HG02759 (cell line): ENCODE measurements at regions not wholly inside any gene's neighbourhood (a gene's known extent, or its start where the extent isn't known, plus 50 kb on each side); places are given as distances from the start of the nearest gene placed in this dataset.
A peak's percentile ranks its signal among the peaks of the same experiment; 100 is the strongest.

Source experiments
- ATAC-seq: cut with Tn5 transposase; IDR thresholded peaks from one replicate; pipeline ENCODE4 v1.9.1; 2021; ENCODE audit warnings: mild to moderate bottlenecking, moderate library complexity; ENCODE audit not compliant: unreplicated experiment

GRCh38 chr10:52908478-52908877 lies 135.9 kb upstream of the MBL2 start:
- no peak for ATAC-seq

DNA sequence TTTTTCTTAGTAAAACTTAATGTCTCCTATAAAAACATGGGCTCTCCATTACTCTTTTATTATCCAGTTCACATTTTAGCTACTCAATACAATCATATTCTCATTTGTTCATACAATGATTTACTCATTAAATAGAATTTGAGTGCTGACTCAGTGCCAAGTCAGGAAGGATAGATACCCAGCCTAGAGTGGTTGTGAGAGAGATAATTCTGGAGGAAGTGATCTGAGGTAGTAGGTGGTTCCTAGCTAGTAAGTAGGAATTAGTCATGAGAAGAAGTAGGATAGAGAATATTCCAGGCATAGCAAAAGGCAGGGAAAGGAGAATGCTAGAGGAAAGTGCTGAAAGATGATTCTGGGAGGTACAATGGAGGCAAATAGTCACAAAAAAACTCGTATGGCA lies 133.5 kb upstream of the MBL2 start:
- no peak for ATAC-seq

GRCh38 chr10:52903397-52903938 lies 130.9 kb upstream of the MBL2 start:
- ATAC-seq = no peak

GRCh38 chr10:52900593-52900992 lies 128.0 kb upstream of the MBL2 start:
- peak; percentile 78 for ATAC-seq

- ATAC-seq = no peak
These were observed 124.6 kb upstream of the MBL2 start for GRCh38 chr10:52897162-52897561.

DNA sequence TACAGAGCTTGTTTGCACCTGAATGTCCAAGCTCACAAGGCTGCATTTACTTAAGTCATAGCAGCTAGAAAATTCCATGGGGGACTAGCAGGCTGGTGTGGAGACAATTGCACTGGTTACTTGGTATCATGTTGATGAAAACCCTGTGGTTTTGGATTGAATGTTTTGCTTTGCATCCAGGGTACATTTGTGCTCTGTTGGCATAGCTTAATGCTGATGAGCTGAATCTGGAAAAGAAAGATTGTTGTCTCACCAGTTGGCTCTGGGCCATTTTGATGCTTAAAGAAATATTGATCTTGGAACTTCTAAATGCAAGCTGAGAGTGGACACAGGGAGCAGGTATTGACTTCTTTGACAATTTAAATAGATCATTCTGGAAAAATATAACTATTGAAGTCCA lies 122.5 kb upstream of the MBL2 start:
- no peak for ATAC-seq

DNA sequence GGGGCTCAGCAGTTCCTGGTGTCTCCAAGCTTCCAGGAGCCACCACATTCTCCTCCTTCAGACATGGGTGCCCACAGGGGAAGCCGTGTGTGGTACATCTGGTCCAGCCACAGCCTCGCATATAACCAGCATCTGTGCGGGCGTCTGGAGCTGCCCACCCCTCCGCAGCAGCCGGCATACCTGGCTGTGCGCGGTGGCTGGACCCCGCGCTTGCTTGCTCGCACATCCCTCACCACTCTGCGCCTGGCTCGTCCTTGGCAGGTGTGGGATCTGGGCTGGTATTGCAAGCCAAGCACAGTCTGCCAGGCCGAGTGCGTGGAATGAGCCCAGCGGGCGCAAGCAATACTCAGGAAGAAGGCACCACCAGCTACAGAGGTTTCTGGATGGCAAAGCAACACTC lies 117.7 kb upstream of the MBL2 start:
- no peak for ATAC-seq

- no peak for ATAC-seq
These were observed 117.0 kb upstream of the MBL2 start for GRCh38 chr10:52889611-52890010.

DNA sequence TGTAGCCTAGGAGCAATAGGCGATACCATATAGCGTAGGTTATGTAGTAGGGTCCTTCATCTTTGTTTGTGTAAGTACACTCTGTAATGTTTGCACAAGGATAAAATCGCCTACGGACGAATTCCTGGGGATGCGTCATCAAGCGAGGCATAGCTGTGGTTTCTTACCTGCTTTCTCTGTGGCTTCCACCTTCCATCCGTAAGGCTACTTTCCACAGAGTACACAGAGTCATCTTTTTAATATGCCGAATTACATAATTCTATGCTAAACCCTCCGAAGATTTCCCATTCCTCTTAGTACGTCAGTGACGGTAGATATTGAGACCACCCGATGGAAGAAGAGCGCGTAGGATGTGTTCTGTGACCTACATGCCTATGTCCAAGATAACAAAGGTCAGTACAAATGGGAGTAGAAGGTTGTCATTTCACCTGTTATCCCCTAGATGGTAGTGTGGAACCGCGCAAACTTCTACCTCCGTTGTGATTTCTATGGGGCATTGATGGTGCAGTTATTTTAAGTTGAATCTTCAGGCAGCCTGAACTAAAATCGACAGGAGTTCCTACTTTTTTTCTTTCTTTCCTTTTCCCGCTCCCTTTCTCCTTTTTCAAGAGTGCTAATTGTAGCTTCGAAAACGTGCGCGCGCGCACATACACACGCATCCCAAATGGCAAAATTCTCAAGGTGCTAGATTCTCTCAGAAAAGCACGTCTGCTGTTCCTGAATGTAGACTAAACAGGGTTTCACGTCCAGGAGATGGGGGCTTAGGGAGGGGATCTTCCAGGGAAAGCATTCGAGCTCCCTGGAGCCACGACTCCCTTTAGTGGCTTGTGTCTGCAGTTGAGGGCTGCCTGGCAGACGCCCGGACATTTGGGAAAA lies 111.7 kb upstream of the MBL2 start:
- peak; percentile 98 for ATAC-seq

- ATAC-seq = no peak
These were observed 106.7 kb upstream of the MBL2 start for GRCh38 chr10:52879091-52879807.

- ATAC-seq = no peak
These were observed 104.9 kb upstream of the MBL2 start for GRCh38 chr10:52877451-52877850.

GRCh38 chr10:52875336-52875735 lies 102.8 kb upstream of the MBL2 start:
- ATAC-seq = no peak

- ATAC-seq = no peak
These were observed 102.0 kb upstream of the MBL2 start for GRCh38 chr10:52874581-52874980.

DNA sequence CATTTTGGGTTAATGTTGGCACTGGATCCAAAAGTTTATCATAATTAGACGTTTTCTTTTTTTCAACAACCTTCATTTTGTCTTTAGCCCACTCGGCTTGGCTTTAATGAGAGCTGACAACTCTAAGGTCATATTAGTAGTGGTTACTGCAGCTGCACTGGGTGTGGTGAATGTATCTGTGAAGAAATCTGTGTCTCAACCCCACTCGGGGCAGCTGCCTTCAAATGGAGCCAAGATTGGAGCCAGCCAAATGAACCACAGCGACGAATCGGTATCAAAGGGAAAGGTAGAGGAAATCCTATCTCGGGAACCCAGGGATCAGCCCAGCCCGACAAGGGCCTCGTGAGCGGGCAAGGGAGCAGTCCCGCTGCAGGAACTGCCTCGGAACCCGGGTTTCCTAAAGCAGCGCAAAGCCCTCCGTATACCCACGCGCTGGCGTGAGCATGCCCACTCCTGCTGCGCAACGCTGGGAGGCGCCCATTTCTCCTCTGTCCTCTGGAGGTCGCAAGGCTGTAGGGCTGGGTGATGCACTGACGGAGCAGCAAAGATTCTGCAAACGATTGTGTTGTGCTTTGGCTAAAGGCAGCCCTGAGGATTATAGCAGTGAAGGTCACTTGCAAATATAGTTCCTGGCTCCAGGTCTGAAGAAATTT lies 98.7 kb upstream of the MBL2 start:
- ATAC-seq = no peak

GRCh38 chr10:52870562-52870961 lies 98.0 kb upstream of the MBL2 start:
- no peak for ATAC-seq

DNA sequence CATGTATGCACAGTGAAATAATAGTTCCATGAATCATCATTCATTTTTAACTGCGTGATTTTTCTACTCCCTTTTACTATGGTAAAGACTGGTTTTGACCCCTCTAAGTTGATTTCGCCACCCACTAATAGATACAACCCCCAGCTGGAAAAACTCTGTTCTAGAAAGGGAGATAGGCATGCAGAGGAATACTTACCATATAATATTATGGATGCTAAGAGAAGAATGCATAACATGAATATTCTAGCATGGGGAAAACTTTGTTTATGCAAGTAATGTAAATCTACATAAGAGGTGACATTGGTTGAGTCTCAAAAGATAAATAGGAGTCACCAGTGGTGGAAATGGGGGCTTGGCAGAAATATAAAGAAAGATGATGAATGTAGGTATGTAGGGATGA lies 97.3 kb upstream of the MBL2 start:
- ATAC-seq = no peak

- no peak for ATAC-seq
These were observed 92.6 kb upstream of the MBL2 start for GRCh38 chr10:52865213-52865612.

GRCh38 chr10:52864201-52865106 lies 91.9 kb upstream of the MBL2 start:
- ATAC-seq = no peak

GRCh38 chr10:52858722-52859121 lies 86.1 kb upstream of the MBL2 start:
- ATAC-seq = no peak

- no peak for ATAC-seq
These were observed 83.2 kb upstream of the MBL2 start for GRCh38 chr10:52855546-52856325.
